HG02981 (cell line): ENCODE measurements at regions not wholly inside any gene's neighbourhood (a gene's known extent, or its start where the extent isn't known, plus 50 kb on each side); places are given as distances from the start of the nearest gene placed in this dataset.
"Not testable (repeated sequence)": the region's sequence is repeated elsewhere in the genome, so short reads cannot be mapped to it uniquely, and the experiment has no call there.

ENCODE experiments used
- ATAC-seq: cut with Tn5 transposase; IDR thresholded peaks from one replicate; pipeline ENCODE4 v1.9.1; 2021; ENCODE audit warnings: mild to moderate bottlenecking, moderate library complexity; ENCODE audit not compliant: unreplicated experiment

DNA sequence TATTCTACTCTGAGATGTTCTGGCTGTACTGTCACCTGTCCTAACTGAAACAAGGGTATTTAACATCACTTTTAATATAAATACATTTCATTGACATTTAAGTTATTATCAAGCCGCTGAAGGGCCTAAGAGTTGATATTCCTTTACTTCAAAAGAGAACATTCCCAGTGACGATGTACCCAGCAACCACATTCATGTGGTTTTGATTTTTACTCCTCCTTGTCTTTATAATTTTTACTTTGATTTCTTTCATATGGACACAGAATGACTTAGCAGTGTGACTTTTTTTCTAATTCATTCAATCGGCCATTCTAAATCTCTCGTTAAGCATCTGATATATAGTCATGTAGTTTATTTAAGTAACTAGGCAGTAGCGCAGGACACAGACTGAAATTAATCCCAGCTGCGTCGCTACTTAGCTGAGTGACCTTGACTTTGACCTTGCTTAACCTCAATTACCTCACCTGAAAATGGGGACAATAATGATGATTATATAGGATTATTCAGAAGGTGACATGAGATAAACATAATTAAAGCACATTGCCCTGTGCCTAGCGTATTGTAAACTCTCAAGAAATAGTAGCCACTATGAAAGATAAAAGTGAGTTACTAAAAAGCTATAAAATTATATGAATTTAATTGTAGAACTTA is 476.6 kb downstream of the SETD4 start:
- no peak for ATAC-seq

DNA sequence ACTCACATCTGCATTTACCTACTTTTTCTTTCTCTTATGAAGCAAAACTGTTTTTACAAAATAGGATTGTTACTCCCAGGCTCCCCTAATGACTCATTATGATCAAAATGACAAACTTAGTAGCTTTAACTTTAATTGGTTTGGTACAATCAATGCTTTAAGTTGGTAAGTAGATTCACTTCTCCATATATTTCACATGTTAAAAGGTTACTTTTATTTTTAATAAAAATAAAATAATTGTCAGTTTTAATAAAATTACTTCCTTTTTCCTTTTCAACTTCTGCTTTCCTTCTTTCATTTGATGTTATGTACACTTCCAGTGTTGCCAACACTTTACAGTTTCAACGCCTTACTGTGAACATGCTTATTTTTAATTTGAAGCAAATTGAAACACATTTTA is 477.6 kb downstream of the SETD4 start:
- no peak for ATAC-seq

DNA sequence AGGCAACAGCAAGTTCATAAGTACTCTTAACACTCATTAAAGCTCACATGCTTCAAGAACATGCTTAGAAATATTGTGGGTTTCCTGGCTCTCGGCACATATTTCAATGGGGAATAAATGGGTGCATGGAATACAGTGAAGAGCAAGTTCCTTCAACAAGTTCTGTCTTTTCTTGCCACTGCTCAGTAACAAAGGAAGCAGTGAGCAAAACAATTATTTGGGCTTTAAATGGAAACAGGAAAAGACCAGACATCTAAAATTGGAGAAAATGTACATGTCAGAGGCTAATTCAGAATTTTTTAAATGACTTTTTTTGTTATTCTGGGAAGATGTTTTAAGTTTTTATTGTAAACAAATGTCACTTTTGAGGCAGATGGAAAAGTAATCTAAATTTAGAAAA is 478.7 kb downstream of the SETD4 start:
- no peak for ATAC-seq

DNA sequence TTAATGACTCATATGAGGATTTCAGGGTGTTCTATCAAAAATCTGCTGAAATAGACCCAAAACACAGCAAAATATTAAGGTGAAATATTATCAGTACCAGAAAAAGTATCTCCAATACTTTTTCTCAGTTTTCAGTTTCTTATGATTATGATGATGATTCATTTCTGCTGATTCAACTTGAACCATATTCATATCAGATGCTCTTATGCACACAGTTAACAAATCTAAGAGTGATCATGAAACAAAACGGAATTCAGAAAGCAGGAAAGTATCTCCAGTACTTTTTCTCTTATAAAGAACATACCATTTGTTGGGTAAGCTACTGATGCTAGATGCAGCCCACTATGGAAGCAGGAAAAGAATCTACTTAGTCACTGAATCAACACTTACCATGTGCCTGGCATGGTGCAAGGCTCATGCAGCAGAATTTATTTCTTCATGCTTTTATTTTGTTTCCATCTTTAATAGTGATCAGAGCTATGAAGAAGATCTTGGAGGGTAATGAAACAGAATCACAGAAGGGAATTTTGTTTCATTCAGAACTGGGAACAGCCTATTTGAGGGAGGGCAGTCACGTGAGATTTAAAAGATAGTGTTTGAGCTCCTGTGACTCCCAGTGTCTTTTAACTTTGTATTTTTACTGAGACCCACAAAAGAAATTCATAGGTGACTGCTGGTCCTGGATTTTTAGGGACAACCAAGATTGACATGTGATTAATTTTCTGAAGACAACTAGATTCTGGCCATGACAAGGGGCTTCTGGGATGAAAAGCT is 480.6 kb downstream of the SETD4 start:
- no peak for ATAC-seq

DNA sequence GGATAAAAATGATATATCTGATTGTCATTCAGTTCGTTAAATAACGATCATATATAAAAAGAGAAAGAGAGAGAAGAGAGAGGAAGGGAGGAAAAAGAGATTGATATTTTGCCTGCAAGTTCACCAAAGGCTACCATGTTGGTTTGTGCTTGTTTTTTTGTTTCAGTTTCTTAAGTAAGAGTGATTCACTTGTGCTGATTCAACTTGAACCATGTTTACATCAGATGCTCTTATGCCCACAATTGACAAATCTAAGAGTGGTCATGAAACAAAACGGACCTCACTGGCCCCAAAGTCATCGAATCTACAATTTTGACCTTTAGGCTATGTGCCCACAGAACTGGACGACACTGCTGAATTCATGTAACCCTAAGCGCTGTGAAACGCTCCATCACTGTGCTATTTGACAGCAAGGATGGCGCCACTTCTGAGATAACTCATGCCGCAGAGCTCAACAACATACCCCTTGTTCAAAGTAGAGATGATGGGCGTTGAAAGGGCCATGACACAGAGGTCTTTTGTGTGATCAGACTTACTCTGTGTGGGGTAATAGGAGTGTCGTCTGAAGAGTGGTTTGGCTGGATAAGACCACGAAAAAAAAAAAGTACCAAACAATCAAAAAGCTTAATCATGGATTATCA is 481.4 kb downstream of the SETD4 start:
- no peak for ATAC-seq

DNA sequence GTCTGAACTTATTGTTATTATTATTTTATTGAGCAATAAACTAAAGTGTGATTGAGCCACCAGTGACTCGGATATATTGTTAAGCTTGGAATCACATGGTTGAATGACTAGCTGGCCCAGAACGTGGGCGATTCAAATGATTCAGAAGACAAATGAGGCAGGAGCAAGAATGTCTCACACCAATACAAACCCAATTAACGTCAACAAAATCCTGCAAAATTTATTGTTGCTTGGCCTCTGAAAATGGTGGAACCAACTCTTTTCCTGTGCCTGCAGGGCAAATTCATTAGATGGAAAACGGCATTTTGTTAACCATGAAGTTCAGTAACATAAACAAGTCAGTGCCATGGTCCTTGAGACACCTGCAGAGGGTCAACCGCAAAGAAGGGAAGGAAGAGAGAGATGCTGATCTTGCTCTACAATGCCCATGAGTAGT is 482.0 kb downstream of the SETD4 start:
- ATAC-seq: no peak

DNA sequence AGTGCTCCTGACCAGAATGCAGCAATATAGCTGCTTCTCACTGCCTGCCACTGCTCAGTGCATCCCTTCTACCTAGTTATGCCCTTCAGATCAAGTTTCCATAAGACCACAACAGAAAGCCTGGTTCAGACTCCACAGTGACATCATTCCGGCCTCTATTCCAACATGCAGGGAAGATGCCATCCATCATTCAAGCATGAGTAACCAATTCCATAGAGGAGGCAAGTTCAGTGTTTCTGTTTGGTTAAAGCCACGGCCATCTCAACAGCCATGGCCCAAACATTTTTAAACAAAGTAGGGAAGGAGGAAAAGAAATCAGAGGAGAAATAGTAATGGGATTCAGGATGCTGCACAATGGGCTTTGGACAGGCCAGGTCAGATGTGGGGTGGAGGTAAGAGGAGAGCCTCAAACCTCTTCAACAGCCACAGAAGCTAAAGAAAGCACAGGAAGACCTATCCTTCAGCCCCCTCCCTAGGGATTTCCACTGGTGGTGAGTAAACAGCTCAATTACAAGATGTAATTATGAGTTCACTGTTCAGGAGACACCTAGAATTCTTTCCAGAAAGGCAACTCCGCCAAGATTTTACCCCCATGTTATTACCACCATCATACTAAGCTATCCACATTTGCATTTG is 484.9 kb downstream of the SETD4 start:
- ATAC-seq: no peak

DNA sequence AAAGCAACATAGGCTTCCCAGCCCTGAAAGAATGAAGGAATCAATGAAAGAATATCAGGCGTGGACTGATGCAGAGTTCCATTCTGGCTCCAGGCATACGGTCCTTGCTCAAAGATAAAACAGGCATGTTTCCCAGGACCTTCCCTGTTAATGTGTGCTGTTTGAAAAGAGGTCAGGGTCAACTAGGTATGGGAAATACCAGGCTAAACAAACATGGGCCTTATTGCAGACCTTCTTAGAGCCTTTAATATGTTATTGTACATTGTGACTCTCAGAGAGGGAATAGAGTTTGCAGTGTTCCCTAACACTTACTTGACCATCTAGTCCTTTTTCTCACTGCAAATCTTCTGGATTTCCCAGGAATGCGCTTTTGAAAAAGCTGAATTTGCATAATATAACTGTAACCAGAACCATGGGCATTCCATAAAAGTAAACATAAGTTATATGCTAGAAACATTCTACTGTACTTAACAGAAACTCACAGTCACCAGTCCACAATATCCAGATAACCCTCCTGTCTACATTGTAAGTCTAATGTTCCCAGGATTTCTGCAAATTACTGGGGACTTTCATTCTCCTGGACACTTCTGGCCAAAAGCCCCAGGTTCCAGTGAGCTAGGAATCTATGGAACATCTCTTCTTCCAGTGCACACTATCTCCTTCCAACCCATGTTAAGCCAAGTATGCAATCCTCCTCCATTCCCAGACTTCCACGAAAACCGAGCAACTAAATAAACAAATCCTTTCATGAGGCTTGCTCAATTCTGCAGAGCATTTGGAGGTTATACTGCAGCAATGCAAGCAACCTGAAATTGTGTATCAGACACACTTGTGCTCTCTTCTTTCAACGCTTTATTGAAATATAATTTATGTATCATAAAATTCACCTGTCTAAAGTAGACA is 486.6 kb downstream of the SETD4 start:
- no peak for ATAC-seq

DNA sequence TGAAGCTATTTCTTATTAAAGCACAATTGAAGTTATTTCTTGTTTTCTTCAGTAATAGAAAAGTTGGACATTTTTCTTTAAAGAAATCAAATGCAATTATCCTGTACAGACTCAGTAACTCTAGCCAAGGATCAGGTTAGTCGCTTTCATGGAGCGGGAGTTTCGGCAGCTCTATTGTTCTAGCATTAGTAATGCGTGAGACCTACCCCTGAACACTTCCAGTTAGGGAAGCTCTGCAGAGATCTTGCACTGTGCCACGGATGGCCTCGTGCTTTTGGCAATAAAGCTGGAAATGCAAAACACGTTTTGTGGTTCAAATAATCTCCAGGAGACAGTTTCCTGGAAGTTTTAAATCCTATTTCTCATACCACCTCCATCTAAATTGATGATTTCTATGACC is 488.4 kb downstream of the SETD4 start:
- ATAC-seq: no peak

DNA sequence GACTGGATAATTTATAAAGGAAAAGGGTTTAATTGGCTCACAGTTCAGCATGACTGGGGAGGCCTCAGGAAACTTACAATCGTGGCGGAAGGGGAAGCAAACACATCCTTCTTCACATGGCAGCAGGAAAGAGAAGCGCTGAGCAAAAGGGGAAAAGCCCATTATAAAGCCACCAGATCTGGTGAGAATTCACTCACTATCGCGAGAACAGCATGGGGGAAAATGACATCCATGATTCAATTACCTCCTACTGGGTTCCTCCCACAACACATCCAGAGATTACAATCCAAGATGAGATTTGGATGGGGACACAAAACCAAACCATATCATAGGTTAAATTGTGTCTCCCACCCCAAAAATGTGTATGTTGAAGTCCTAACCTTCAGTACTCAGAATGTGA is 491.7 kb downstream of the SETD4 start:
- no peak for ATAC-seq

DNA sequence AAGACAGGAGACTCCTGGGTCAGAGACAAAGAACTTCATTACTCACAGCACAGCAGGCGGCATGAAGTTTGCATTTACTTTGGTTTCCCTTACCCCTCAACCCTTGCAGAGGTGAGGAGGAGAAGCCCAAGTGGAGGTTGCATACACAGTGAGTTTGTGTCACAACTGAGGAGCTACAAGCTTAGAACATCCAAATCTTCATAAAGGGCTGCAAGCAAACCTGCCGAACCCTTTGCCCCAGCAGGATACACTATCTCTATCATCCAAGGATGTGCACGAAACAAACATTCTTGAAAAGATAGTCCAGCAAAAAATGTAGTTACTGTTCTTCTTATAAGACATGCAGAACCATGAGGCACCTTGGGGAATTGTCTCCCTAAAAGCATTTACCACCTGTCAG is 493.5 kb downstream of the SETD4 start:
- no peak for ATAC-seq

DNA sequence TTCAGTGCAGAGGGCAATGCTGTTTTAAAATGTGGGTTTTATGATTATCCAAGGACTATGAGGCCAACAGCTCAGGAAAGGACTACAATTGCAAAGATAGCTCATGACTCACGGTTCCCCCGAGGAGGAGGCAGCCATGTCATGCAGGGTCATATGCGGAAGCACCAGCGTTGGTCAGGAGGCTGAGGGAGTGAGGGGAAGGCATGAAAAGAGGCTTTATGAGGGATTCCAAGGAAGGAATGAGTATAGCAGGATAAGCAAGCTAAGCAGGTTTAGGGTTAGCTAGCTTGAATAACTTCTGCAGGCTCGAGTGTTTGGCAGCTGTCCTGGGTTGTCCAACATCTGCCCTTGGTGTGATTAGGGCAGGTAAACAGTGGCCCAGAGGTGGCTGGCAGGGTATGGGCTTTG is 495.1 kb downstream of the SETD4 start:
- ATAC-seq: no peak

DNA sequence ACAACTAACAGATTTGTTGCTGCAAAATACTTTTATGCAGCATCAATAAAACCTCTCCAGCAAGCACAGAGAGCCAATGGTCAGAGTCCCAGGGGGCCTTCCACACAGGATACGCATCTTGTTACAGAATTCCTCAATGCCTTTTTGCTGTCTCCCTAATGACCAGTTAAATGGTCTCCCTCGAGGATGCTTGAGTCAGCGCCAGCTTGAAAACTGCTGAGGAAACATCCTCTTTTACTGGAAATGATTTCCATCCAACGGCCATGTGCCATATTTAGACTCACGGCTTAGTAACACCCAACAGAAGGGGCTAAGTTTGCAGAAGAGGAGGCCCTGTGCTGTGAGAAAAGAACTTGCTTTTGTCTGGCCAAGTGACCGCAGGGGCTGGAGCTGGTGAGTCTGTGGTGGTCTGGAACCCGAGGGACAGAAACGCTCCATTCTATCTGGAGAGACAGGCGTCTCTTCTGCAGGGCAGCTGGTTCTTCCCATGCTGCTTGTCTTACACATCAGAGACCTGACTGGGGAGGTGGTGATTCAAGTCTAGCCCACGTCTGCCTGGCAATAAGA is 496.4 kb downstream of the SETD4 start:
- ATAC-seq: no peak

DNA sequence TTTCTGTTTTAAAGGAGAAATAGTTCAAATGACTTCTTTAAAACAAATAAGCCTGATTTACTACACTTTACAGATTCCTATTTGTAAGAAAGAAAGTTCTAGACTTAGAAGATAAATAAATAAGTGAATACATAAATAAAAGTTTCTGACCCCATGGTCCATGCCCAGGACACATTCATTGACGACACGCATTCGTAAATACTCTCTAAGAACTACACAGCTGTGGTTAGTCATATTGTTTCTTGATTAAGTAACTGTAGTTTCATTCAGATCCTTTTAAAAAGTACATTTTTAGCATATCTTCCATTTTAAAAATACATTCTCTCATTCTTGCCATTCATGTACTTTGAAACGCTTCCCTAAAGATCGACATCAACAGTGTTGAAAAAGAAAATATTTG is 497.4 kb downstream of the SETD4 start:
- no peak for ATAC-seq

DNA sequence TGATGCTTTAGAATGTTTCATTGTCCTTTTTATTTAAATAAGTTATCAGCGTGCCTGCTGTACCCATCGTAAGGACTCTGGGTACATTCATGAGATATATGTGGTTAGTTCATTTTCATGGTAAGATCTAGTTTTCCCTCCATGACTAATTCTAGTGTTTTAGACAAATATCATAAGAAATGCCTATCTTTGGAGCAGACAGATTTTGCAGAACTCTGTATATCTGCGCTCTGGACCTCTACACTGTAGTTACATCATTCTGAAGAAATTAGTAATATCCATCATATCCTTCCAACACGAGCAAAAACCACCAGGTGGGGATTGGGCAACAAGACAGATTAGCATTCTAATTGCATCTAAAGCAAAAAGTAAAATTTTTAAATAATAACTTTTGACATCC is 499.2 kb downstream of the SETD4 start:
- no peak for ATAC-seq

DNA sequence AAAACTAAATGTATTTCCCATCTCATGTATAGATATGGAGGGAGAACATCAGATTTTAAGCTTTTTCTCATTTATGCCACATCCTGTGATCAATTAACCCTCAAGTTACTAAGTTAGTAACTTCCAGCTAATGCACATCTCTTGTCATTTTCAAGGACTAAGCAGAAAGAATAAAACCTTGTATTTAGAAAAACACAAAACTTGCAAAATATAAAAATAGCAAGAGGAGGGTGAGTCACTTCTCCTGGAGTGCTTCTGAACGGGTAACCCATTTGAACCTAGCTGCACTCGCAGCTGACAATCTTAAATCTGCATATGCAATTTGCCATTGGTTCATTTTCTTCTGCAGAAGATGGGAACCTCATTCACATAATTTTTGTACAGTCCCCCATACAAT is 500.5 kb downstream of the SETD4 start:
- no peak for ATAC-seq

DNA sequence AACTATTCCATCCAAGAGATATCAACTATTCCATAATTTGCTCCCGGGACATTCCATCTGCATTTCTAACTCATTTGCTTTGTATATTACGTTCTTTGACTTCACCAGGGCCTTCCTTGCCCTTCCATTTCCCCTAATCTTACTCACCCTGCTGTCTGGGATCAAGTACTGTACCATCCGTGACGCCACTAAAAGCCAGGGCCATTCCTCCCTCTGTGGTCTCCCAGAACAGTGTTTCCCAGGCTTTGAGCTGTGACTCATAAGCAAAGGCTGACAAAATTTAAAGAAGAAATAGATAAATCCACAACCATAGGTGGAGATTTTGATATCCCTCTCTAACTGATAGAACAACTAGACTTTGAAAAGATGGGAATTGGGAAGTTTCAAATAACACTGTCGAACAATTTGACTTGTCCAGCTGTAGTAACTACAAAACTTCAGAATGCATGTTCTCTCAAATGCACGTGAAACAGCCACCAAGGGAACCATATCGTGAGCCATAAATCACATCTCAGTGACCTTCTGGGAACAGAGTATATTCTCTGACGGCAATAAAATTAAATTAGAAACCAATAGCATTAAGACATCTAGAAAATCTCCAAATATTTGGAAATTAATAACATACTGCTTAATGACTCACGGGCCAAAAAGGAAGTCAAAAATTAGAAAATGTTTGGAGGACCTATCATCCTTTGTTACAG is 501.0 kb downstream of the SETD4 start:
- no peak for ATAC-seq

DNA sequence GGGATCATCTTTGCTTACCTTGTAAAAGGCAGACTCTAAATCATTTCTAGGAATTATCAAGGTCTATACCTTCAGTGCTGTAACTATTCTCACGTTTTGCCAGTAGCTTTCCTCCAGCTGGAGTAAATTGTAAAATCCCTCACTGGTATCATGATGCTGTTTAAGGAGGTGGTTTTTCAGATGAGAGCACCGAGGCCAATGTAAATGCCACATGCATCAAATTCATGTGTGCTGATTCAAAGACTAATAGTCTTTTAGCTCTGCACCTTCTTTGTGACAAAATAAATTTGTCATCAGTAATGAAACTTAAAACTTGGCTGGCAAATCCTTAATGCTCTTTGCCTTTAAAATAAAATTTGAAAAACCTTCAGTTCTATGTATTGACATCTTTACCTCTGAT is 503.8 kb downstream of the SETD4 start:
- no peak for ATAC-seq

DNA sequence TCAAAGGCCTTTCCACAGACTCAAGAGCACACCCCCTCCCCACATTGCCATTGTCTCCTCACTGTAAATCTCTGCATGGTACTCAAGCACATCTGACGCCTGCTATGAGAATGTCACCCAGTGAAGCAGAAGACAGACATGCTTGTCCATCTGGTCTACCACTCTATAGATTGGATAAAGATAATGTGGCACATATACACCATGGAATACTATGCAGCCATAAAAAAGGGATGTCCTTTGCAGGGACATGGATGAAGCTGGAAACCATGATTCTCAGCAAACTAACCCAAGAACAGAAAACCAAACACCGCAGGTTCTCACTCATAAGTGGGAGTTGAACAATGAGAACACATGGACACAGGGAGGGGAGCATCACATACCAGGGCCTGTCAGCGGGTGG is 503.4 kb upstream of the RUNX1 start:
- ATAC-seq: not testable (repeated sequence)
